ENCODE measurements at regions not wholly inside any gene's neighbourhood (a gene's known extent, or its start where the extent isn't known, plus 50 kb on each side); places are given as distances from the start of the nearest gene placed in this dataset.

DNA sequence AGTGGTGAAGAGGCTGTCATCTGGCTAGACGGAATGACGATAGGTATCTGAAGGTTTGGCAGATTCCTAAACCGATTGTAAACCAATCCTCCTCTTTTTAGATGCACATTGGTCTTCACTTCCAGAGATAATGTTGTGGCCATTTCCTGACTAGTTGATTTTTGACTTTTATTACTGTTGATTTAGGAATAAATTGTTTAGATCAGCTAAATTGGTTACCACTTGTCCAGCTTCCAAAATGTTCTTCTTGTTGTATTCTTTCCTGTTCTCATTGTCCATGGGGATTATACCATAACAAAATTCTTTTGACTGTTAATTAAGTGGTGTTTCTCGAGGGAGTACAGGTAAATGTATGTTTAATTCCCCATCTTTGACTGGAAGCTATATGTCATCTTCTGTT is 119.7 kb downstream of the MACROH2A1 start:
- H3K9me3 ChIP-seq, result no peaks in the 10 kb centered on the region
- peaks cover 3% of the 10 kb centered on the region for H3K27me3 ChIP-seq
- H3K4me1 ChIP-seq, result no peaks in the 10 kb centered on the region
- WGBS, 2 donors (ENCODE audit: low coverage in 1 of 2), result 69 to 79% methylated on average over 4 of the region's 4 CpGs
- in situ Hi-C loops (cut with MboI; ENCODE audit: low pct_ligation_motif_present in 1 of 4, low pct_unique_long_range_greater_than_20kb in 1 of 4, low sequenced_read_pairs in 3 of 4), result no loop called here
- H3K27ac ChIP-seq, result no peak overlapping the region
- TF ChIP-seq CTCF (IDR thresholded peaks at IDR 0.05) (no peak), POLR2AphosphoS5 (IDR thresholded peaks at IDR 0.05) (no peak), POLR2A (IDR thresholded peaks at IDR 0.05) (no peak)
- H3K36me3 ChIP-seq, result no peaks in the 10 kb centered on the region
- DNase-seq, result no peak
- intact Hi-C loops (cut with DNase I; ENCODE audit: low total_unique reads), result loop anchor here (1.0 kb wide), 1 partner anchor 21 kb away; no protein-coding TSS in a partner anchor
- H3K4me3 ChIP-seq, result no peak overlapping the region

DNA sequence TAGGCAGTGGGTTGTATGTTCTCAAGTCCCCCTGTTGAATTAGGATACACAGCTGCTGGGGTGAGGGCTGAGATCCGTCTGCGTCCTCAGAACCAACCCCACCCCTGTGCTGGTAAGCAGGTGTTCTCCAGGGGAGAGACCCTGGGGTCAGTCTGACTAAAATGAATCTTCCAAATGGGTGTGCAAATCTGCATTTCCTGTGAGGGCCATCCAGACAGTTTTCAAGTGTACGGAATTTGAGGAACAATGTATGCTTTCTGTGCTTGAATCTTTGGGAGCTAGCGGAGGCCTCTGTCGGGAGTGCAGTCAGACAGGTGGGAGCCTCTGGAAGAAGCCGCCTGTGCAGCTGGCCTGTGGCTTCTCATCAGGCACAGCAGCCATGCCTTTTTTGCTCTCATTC is 122.9 kb downstream of the MACROH2A1 start:
- in situ Hi-C loops (cut with MboI; ENCODE audit: low pct_ligation_motif_present in 1 of 4, low pct_unique_long_range_greater_than_20kb in 1 of 4, low sequenced_read_pairs in 3 of 4) (no loop called here), intact Hi-C loops (cut with DNase I; ENCODE audit: low total_unique reads) (no loop called here)
- DNase-seq, result no peak
- Histone ChIP-seq H3K4me1 (no peaks in the 10 kb centered on the region), H3K36me3 (no peaks in the 10 kb centered on the region), H3K9me3 (no peaks in the 10 kb centered on the region), H3K4me3 (no peak overlapping the region), H3K27ac (no peak overlapping the region), H3K27me3 (no peaks in the 10 kb centered on the region)
- TF ChIP-seq CTCF (IDR thresholded peaks at IDR 0.05) (no peak), EP300 (IDR thresholded peaks at IDR 0.05; ENCODE audit: low read depth) (no peak), POLR2AphosphoS5 (IDR thresholded peaks at IDR 0.05) (no peak), POLR2A (IDR thresholded peaks at IDR 0.05) (no peak)
- WGBS, 2 donors (ENCODE audit: low coverage in 1 of 2), result 66% methylated on average over 6 of the region's 6 CpGs; no CpG with 5 or more reads in 1 of the 2 donors

DNA sequence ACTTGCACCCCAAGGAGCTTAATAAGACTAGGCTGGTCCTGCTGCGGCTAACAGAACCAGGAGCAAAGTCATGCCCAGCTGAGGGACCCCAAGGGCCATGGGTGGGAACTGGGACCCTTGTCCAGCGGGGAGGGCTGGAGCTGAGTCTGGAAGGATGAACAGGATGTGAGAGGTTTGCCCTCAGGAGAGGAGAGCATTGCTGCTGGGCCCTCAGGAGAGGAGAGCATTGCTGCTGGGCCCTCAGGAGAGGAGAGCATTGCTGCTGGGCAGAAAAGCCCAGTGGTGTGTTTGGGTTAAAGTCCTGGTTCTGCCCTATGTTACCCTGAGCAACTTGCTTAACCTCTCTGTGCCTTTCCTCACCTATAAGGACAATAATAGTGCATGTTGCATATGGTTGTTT is 125.8 kb downstream of the MACROH2A1 start:
- intact Hi-C loops (cut with DNase I; ENCODE audit: low total_unique reads), result no loop called here
- 85% methylated on average over 2 of the region's 2 CpGs; no CpG with 5 or more reads in 1 of the 2 donors for WGBS, 2 donors (ENCODE audit: low coverage in 1 of 2)
- no peak overlapping the region for H3K4me3 ChIP-seq
- H3K9me3 ChIP-seq, result no peaks in the 10 kb centered on the region
- in situ Hi-C loops (cut with MboI; ENCODE audit: low pct_ligation_motif_present in 1 of 4, low pct_unique_long_range_greater_than_20kb in 1 of 4, low sequenced_read_pairs in 3 of 4), result no loop called here
- no peaks in the 10 kb centered on the region for H3K27me3 ChIP-seq
- H3K27ac ChIP-seq, result no peak overlapping the region
- TF ChIP-seq POLR2A (IDR thresholded peaks at IDR 0.05) (no peak), POLR2AphosphoS5 (IDR thresholded peaks at IDR 0.05) (no peak), EP300 (IDR thresholded peaks at IDR 0.05; ENCODE audit: low read depth) (no peak), CTCF (IDR thresholded peaks at IDR 0.05) (no peak)
- H3K4me1 ChIP-seq, result peaks cover 0 to 11% (median 0%) of the 10 kb centered on the region in 4 donors
- no peaks in the 10 kb centered on the region for H3K36me3 ChIP-seq
- no peak for DNase-seq

DNA sequence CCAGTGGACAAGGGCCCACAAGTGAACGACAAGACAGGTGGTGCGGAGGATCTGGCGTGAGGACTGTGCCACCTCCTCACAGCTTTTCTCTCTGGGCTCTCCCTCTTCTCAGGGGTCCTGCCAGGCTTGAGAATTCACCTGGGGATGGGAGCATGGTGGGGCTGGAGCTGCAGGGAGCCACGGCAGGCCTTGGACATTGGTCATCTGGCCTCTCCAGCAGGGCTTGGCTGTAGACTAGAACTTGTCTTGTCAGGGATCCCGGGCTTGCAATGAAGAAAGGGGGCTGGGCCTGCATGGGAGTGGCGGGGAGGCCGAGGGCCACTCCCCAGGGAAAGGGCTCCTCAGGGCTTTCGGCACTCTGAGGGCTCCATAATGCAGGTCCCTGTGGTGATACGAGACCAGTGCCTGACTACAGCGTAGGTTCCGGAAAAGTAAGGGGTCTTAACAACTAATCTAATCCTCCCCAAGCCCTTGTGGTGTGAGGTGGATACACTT is 126.7 kb downstream of the MACROH2A1 start:
- in situ Hi-C loops (cut with MboI; ENCODE audit: low pct_ligation_motif_present in 1 of 4, low pct_unique_long_range_greater_than_20kb in 1 of 4, low sequenced_read_pairs in 3 of 4), result no loop called here
- TF ChIP-seq POLR2AphosphoS5 (IDR thresholded peaks at IDR 0.05), result no peak
- TF ChIP-seq CTCF (IDR thresholded peaks at IDR 0.05), result no peak
- no peak for TF ChIP-seq POLR2A (IDR thresholded peaks at IDR 0.05)
- TF ChIP-seq EP300 (IDR thresholded peaks at IDR 0.05; ENCODE audit: low read depth), result no peak
- WGBS, 2 donors (ENCODE audit: low coverage in 1 of 2), result 81 to 89% methylated on average over 3 to 11 of the region's 11 CpGs
- no peak for DNase-seq
- no peaks in the 10 kb centered on the region for H3K36me3 ChIP-seq
- H3K4me1 ChIP-seq, result peaks cover 0 to 11% (median 0%) of the 10 kb centered on the region in 4 donors
- no peaks in the 10 kb centered on the region for H3K27me3 ChIP-seq
- H3K9me3 ChIP-seq, result no peaks in the 10 kb centered on the region
- H3K4me3 ChIP-seq, result no peak overlapping the region
- H3K27ac ChIP-seq, result no peak overlapping the region
- intact Hi-C loops (cut with DNase I; ENCODE audit: low total_unique reads), result no loop called here
